HG02870 (cell line): ENCODE measurements at regions not wholly inside any gene's neighbourhood (a gene's known extent, or its start where the extent isn't known, plus 50 kb on each side); places are given as distances from the start of the nearest gene placed in this dataset.
"Not testable (repeated sequence)": the region's sequence is repeated elsewhere in the genome, so short reads cannot be mapped to it uniquely, and the experiment has no call there.

Source experiments
- ATAC-seq: cut with Tn5 transposase; IDR thresholded peaks from one replicate; pipeline ENCODE4 v1.9.1; 2021; ENCODE audit warnings: mild to moderate bottlenecking, moderate library complexity; ENCODE audit not compliant: unreplicated experiment

DNA sequence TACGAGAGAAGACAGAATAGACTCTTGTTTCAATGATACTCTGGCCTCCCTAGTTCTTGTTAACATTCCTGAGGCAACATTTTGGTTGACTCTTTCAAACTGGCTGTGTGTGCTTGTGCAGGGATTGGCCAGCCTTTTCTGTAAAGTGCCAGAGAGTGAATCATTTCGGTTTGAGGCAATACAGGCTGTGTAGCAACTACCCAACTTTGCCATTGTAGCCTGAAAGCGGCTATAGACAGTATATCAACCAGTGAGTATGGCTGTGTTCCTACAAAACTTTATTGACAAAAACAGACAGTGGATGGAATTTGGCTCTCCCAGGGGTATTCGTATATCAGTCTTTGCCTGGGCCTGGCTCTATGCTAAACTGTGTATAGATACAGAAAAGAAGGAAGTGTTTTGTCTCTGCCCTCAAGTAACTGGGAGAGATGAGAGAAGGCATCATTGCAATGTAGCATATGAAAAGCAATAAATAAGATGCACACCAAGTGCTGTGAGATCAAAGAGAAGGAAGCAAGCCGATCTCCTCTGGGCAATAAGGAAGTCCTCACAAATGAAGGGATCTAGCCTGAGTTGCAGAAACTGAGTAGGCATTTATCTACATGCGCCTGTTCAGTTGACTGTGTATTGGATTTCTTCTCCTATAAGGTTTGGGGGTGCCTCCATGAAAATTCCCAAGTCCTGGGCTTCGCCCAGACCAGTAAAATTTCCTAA lies 568.0 kb upstream of the KLF4 start:
- ATAC-seq = no peak

DNA sequence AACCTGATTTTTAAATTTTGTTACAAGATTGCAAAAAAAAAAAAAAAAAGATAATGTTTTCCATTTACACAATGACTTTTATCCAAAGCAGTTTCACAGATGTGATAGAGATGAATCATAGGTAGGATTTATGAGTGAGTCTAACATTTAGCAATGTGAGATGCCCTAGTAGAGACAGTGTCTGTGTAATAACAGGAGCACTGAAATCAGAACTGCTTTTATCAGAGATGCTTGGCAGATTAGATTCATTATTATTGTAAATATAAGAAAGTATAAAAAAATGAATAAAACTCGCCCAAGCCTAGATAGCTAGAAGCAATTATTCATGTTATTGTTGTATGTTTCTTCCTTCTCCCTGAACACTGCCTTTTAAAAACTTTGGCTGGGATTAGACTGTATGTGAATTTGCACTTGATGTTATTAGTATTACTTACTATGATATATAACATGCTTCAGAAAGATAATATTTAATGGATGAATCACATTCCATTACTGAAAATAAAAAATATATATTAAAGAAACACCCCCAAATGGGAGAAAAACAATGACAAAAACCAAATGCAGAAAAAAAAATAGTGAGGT lies 567.3 kb upstream of the KLF4 start:
- ATAC-seq = no peak

DNA sequence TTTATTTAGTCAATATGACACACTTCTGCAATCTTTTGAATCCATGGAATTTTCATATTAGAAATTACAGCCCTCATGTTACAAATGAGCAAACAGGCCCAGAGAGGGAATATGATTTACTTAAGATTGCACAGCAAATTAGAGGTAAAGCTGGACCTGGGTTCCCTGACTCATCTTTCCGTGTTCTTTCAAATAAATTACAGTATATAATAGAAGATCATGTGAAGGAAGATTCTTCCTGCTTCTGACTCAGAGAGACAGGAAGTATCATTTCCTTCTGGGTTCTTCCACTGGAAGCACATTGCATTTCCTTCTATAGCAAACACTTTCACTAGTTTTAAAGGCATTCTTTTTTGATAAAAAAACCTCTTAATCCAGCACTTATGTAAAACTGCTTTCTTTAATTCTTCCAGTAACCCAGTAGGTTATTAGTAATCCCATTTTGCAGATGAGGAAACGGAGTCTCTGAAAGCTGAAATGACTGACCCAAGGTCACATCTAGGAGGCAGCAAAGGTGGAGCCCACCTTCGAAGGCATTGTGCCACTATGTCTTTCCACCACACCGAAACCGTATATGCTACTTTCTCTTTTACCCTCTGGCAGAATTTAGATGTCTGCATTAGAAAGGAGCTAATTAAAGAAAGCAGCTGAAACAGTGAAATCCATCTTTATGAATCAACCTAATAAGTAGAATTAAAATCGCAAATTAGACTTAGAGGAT lies 566.7 kb upstream of the KLF4 start:
- ATAC-seq = no peak

DNA sequence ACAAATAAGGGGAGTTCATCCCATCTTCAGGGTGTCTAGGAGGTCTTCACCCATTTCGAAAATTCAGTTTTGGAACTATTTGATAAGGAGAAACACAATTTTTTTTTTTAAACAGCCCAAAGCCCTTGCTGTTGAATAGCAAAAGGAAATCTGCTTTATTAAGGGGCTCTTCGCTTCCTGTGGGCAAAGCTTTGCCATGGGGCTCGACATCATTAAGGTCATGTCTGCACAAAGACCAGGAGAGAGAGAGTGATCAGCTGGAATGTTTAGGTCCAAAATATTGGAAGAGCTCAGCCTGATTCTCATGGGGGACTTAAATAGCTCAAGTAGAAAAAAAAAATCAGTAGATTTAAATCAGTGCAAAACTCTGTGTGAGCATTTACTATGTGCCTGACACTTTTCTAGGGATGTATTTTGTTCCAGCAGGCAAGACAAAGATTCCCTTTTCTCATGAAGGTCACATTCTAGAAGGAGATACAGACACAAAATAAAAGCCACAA lies 564.6 kb upstream of the KLF4 start:
- no peak for ATAC-seq

GRCh38 chr9:108053555-108054061 lies 564.0 kb upstream of the KLF4 start:
- no peak for ATAC-seq

GRCh38 chr9:108052431-108053080 lies 563.0 kb upstream of the KLF4 start:
- ATAC-seq = no peak

- ATAC-seq = no peak
Measured at GRCh38 chr9:108050894-108051293, 561.3 kb upstream of the KLF4 start.

GRCh38 chr9:108049671-108050494 lies 560.3 kb upstream of the KLF4 start:
- ATAC-seq = no peak

- no peak for ATAC-seq
Measured at GRCh38 chr9:108049026-108049607, 559.5 kb upstream of the KLF4 start.

DNA sequence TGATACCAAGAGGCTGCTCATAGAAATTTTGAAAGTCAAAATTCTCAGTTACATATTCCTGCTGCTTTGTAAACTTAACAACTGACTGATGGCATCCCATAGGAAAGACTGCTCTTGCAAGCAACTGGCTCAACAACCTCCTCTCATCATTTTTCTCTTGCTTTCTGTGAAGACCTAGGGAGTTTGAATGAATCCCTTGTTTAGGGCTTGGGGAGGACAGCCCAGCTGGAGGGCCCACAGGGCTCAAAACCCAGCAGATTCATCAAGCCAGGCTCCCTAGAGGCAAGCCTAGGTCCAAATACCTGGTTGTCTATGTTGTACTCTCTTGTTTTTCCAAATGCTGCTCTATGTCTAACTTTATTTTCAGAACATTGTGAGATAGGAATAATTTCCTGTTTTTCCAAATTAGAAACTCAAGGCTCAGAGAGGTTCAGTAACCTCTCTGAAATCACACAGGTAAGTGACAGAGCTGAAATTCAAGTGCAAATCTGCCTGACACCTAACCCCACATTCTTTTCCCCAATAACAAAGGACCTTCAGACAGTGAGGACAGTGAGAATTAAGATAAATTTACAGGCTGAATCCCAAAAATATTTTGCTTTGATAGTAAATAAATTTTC lies 558.9 kb upstream of the KLF4 start:
- no peak for ATAC-seq

DNA sequence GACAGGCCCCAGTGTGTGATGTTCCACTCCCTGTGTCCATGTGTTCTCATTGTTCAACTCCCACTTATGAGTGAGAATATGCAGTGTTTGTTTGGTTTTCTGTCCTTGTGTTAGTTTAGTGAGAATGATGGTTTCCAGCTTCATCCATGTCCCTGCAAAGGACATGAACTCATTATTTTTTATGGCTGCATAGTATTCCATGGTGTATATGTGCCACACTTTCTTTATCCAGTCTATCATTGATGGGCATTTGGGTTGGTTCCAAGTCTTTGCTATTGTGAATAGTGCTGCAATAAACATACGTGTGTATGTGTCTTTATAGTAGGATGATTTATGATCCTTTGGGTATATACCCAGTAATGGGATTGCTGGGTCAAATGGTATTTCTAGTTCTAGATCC lies 558.2 kb upstream of the KLF4 start:
- not testable (repeated sequence) for ATAC-seq

GRCh38 chr9:108047264-108047663 lies 557.7 kb upstream of the KLF4 start:
- ATAC-seq = no peak

DNA sequence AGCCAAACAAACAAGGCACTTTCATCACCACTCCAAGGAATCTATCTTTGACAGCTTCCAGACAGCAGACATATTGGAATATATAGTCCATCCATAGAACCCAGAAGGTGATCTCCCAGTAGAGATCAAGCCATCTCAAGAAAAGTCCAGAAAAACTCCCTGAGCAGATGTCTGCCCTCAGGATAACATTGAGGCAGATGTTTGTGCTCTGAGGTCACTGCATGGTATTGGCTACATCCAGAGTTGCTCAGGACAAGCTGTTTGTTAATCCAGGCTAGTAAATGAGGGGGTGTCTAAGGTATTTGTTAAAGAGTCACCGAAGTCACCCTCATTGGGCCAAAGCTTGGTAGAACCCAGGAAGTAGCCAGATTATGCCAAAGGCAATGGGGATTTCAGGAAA lies 556.3 kb upstream of the KLF4 start:
- no peak for ATAC-seq

- ATAC-seq = no peak
Measured at GRCh38 chr9:108043585-108043984, 554.0 kb upstream of the KLF4 start.

GRCh38 chr9:108041551-108041950 lies 552.0 kb upstream of the KLF4 start:
- ATAC-seq = no peak

- no peak for ATAC-seq
Measured at GRCh38 chr9:108040783-108041182, 551.2 kb upstream of the KLF4 start.

GRCh38 chr9:108039493-108039892 lies 549.9 kb upstream of the KLF4 start:
- ATAC-seq = no peak

DNA sequence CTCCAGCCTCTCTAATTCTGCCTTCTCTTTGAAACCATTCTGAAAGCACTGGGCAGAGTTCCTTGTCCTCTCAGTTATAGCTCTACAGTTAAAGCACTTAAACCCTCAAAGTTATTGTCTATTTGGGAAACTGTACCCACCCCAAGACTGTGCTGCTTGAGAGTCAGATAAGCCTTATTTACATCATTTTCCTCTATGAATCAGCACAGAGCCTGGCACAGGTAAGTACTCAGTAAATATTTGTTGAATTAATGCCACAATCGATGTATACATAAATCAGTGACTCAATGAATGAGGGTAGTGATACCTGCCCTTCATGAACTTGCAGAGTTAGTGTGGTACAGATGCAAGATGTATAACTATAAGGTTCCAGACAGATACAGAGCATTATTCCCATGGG lies 549.4 kb upstream of the KLF4 start:
- no peak for ATAC-seq

- ATAC-seq = no peak
Measured at GRCh38 chr9:108035487-108035886, 545.9 kb upstream of the KLF4 start.
